ENCODE measurements at regions not wholly inside any gene's neighbourhood (a gene's known extent, or its start where the extent isn't known, plus 50 kb on each side); places are given as distances from the start of the nearest gene placed in this dataset.
"Not testable (repeated sequence)": the region's sequence is repeated elsewhere in the genome, so short reads cannot be mapped to it uniquely, and the experiment has no call there.

- CTCF ChIA-PET; DNase-seq (ENCODE audit: low read depth); POLR2A ChIA-PET; H3K4me3 ChIP-seq (ENCODE audit: low read depth, low read length); H3K27me3 ChIP-seq (ENCODE audit: control insufficient read depth, insufficient read depth, low read length); H3K36me3 ChIP-seq (ENCODE audit: control insufficient read depth, insufficient read depth, low read length): not testable (repeated sequence)
Observed at GRCh38 chr1:78203410-78203982, 157.7 kb downstream of the GIPC2 start.

- TF ChIP-seq CTCF (IDR thresholded peaks at IDR 0.05; ENCODE audit: insufficient read depth, low read depth, low read length): no peak
- H3K36me3 ChIP-seq (ENCODE audit: control insufficient read depth, insufficient read depth, low read length): no peaks in the 10 kb centered on the region
- ChIA-PET CTCF (interaction anchor here (1.0 kb wide), 1 partner anchor 10 kb away, joined by 3 read pairs; no protein-coding TSS in a partner anchor), POLR2A (no interaction called here)
- DNase-seq (ENCODE audit: low read depth): no peak
- H3K4me3 ChIP-seq (ENCODE audit: low read depth, low read length): no peak overlapping the region
- no peaks in the 10 kb centered on the region for H3K27me3 ChIP-seq (ENCODE audit: control insufficient read depth, insufficient read depth, low read length)
Observed at GRCh38 chr1:78210175-78210574, 164.4 kb downstream of the GIPC2 start.

GRCh38 chr1:78211483-78212092 lies 165.8 kb downstream of the GIPC2 start:
- ChIA-PET POLR2A (no interaction called here), CTCF (interaction anchor here (1.3 kb wide), 1 partner anchor 12 kb away, joined by 3 read pairs; no protein-coding TSS in a partner anchor)
- Histone ChIP-seq H3K4me3 (ENCODE audit: low read depth, low read length) (no peak overlapping the region), H3K36me3 (ENCODE audit: control insufficient read depth, insufficient read depth, low read length) (no peaks in the 10 kb centered on the region), H3K27me3 (ENCODE audit: control insufficient read depth, insufficient read depth, low read length) (no peaks in the 10 kb centered on the region)
- DNase-seq (ENCODE audit: low read depth): no peak
- no peak for TF ChIP-seq CTCF (IDR thresholded peaks at IDR 0.05; ENCODE audit: insufficient read depth, low read depth, low read length)

DNA sequence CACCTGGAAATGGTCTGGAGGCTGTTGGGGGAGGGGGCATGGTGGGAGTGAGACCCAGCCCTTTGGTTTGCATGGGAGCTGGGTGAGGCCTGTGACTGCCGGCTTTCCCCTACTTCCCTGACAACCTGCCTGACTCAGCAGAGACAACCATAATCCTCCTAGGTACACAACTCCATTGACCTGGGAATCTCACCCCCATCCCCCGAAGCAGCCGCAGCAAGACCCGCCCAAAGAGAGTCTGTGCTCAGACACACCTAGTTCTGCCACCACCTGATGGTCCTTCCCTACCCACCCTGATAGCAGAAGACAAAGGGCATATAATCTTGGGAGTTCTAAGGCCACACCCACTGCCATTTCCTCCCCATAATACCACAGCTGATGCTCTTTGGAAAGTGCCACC lies 168.6 kb downstream of the GIPC2 start:
- H3K4me3 ChIP-seq (ENCODE audit: low read depth, low read length): no peak overlapping the region
- ChIA-PET POLR2A (no interaction called here), CTCF (interaction anchor here (1.2 kb wide), 1 partner anchor 15 kb away, joined by 3 read pairs; no protein-coding TSS in a partner anchor)
- TF ChIP-seq CTCF (IDR thresholded peaks at IDR 0.05; ENCODE audit: insufficient read depth, low read depth, low read length): no peak
- no peaks in the 10 kb centered on the region for H3K27me3 ChIP-seq (ENCODE audit: control insufficient read depth, insufficient read depth, low read length)
- no peak for DNase-seq (ENCODE audit: low read depth)
- H3K36me3 ChIP-seq (ENCODE audit: control insufficient read depth, insufficient read depth, low read length): no peaks in the 10 kb centered on the region

DNA sequence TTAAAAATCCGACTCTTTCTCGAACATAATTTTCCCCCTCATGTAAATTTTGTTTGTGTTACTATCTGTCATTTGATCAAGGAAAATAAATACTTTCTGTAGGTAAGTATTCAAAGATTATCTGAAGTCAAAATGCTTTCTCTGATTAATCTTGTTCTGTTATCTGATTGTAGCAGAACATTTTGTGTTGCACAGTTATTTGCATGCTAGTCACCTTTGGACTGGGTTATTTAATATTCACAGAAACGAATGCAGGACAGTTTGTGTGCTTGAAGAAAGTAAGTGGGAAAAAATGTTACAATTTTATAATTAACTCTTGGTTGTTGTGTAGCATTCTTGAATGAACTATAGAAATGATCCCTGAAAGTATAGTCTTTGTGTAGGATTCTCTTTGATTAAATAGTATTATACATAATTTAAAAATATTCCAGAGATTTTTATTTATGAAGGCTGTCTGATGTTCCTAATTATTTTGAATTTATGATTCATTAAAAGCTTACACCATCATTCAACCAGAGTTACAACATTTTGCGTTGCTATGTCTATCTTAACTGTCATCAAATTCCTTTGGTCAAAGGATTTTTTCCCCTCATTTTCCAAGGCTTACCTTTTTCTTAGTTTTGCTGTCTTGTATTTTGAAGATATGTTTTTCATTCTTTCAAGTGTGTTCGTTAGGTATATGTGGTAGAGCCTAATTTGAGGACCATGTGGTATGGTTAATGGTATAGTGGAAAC lies 176.6 kb downstream of the GIPC2 start:
- CTCF ChIA-PET: no interaction called here
- no peak for TF ChIP-seq CTCF (IDR thresholded peaks at IDR 0.05; ENCODE audit: insufficient read depth, low read depth, low read length)
- 0 out of 2 replicates have a peak, but pooled peaks cover 1% of the 10 kb centered on the region for H3K27me3 ChIP-seq (ENCODE audit: control insufficient read depth, insufficient read depth, low read length)
- DNase-seq (ENCODE audit: low read depth): no peak
- H3K36me3 ChIP-seq (ENCODE audit: control insufficient read depth, insufficient read depth, low read length): no peaks in the 10 kb centered on the region
- no peak overlapping the region for H3K4me3 ChIP-seq (ENCODE audit: low read depth, low read length)
- POLR2A ChIA-PET: no interaction called here

Measured in BJ (cell line).